Fibroblast of lung (primary cell): ENCODE measurements at regions not wholly inside any gene's neighbourhood (a gene's known extent, or its start where the extent isn't known, plus 50 kb on each side); places are given as distances from the start of the nearest gene placed in this dataset.

Experiments used
- DNase-seq, 2 donors: peaks; one replicate each; pipeline versions ENCODE4 v3.0.0 to v3.0.0-alpha.2; 2010; ENCODE audit warnings: low read depth in 2 of 2
- H2AFZ ChIP-seq: 2 replicates; pipeline ENCODE4 v1.5.1; 2012; ENCODE audit warnings: low read length, control low read depth, inconsistent platforms
- H3K27ac ChIP-seq: 2 replicates; pipeline ENCODE4 v1.5.1; 2011; ENCODE audit warnings: low read length, control low read depth; ENCODE audit not compliant: insufficient read depth
- H3K27me3 ChIP-seq: 2 replicates; pipeline ENCODE4 v1.5.1; 2011; ENCODE audit warnings: mild to moderate bottlenecking, low read length; ENCODE audit not compliant: control insufficient read depth, insufficient read depth
- H3K36me3 ChIP-seq: 2 replicates; pipeline ENCODE4 v1.5.1; 2011; ENCODE audit warnings: low read length; ENCODE audit not compliant: control insufficient read depth, insufficient read depth
- H3K4me1 ChIP-seq: 2 replicates; pipeline ENCODE4 v1.5.1; 2011; ENCODE audit warnings: low read length; ENCODE audit not compliant: control insufficient read depth, insufficient read depth; ENCODE audit errors: extremely low read depth
- H3K4me2 ChIP-seq: 2 replicates; pipeline ENCODE4 v1.5.1; 2011; ENCODE audit warnings: low read length, control low read depth; ENCODE audit not compliant: insufficient read depth; ENCODE audit errors: extremely low read depth
- H3K4me3 ChIP-seq, 4 experiments: fragments of 200-600 bp in 1 of 4; sonication (generic) in 1 of 4; replicated peaks in 1 of 4; 2 replicates each; pipeline ENCODE4 v1.5.1; 2011 to 2016; ENCODE audit warnings: low read length in 4 of 4, low read depth in 3 of 4, mild to moderate bottlenecking in 3 of 4, control low read depth in 2 of 4, inconsistent platforms in 1 of 4, mixed read lengths in 1 of 4; ENCODE audit not compliant: insufficient read depth in 1 of 4; ENCODE audit errors: control extremely low read depth in 1 of 4
- H3K79me2 ChIP-seq: 2 replicates; pipeline ENCODE4 v1.5.1; 2012; ENCODE audit warnings: mild to moderate bottlenecking, low read length, inconsistent platforms; ENCODE audit not compliant: control insufficient read depth, insufficient read depth
- H3K9ac ChIP-seq: 2 replicates; pipeline ENCODE4 v1.5.1; 2011; ENCODE audit warnings: mild to moderate bottlenecking, low read length, control low read depth; ENCODE audit not compliant: insufficient read depth
- H3K9me3 ChIP-seq: 2 replicates; pipeline ENCODE4 v1.5.1; 2012; ENCODE audit warnings: low read depth, low read length; ENCODE audit not compliant: control insufficient read depth, insufficient read depth
- H4K20me1 ChIP-seq: 2 replicates; pipeline ENCODE4 v1.5.1; 2011; ENCODE audit warnings: low read length; ENCODE audit not compliant: control insufficient read depth, insufficient read depth; ENCODE audit errors: extremely low read depth
- EZH2 ChIP-seq: IDR thresholded peaks from 2 replicates; pipeline ENCODE4 v1.5.1; 2012; ENCODE audit warnings: low read length, control low read depth, mild to moderate bottlenecking; ENCODE audit errors: missing control alignments
- TF ChIP-seq, protein P1 (sequence below), 2 donors: IDR thresholded peaks in 1 of 2; conservative IDR thresholded peaks in 1 of 2; 1 replicate in 1 of 2; 2 replicates in 1 of 2; pipeline ENCODE4 v1.5.1; 2011 to 2012; ENCODE audit warnings: low read length in 2 of 2, control low read depth in 1 of 2, inconsistent platforms in 1 of 2, low read depth in 1 of 2, mild to moderate bottlenecking in 1 of 2

DNA sequence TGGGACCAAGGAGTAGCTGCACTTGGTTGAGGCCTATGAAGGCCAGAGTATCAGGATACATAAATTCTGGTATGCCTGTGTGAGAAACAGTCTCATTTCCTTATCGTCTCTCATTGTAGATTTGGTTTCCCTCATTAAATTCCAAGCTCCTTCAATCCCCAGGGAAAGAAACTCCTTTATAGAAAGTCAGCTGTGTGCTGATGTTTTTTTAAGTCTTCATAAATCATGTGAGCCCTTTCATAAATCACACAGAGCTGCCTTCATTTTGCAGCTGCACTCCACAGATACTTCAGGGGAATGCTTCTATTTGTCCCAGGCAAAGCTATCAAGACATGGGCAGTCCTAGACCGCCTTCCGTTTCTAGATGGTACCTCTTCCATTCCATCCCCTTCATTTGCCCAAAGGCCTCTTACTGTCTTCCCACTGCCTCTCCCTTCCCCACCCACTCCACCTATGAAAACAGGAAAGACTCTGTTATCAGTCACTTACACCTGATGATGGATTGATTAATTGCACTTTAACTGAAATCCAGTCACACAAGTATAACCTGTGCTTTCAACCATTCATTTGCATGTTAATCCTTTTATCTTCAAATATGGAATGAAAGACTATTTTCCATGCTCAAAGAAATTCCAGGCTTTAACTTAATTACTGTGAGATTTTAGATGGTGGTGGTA is 290.2 kb downstream of the C7orf25 start:
- Histone ChIP-seq H3K9me3 (no peaks in the 10 kb centered on the region), H3K9ac (no peak overlapping the region), H4K20me1 (no peaks in the 10 kb centered on the region), H3K4me1 (no peaks in the 10 kb centered on the region), H3K27me3 (no peaks in the 10 kb centered on the region), H3K79me2 (no peaks in the 10 kb centered on the region), H3K27ac (no peak overlapping the region), H3K36me3 (no peaks in the 10 kb centered on the region), H3K4me2 (no peak overlapping the region), H2AFZ (no peak overlapping the region), H3K4me3 (no peak overlapping the region)
- no peak for TF ChIP-seq EZH2
- TF ChIP-seq, protein P1, sequence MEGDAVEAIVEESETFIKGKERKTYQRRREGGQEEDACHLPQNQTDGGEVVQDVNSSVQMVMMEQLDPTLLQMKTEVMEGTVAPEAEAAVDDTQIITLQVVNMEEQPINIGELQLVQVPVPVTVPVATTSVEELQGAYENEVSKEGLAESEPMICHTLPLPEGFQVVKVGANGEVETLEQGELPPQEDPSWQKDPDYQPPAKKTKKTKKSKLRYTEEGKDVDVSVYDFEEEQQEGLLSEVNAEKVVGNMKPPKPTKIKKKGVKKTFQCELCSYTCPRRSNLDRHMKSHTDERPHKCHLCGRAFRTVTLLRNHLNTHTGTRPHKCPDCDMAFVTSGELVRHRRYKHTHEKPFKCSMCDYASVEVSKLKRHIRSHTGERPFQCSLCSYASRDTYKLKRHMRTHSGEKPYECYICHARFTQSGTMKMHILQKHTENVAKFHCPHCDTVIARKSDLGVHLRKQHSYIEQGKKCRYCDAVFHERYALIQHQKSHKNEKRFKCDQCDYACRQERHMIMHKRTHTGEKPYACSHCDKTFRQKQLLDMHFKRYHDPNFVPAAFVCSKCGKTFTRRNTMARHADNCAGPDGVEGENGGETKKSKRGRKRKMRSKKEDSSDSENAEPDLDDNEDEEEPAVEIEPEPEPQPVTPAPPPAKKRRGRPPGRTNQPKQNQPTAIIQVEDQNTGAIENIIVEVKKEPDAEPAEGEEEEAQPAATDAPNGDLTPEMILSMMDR (conservative IDR thresholded peaks at IDR 0.05 in 1 of 2, IDR thresholded peaks at IDR 0.05 in 1 of 2; ENCODE audit: low read depth in 1 of 2, low read length in 2 of 2): no peak
- peak in 1 of 2 donors; percentile 5 for DNase-seq

DNA sequence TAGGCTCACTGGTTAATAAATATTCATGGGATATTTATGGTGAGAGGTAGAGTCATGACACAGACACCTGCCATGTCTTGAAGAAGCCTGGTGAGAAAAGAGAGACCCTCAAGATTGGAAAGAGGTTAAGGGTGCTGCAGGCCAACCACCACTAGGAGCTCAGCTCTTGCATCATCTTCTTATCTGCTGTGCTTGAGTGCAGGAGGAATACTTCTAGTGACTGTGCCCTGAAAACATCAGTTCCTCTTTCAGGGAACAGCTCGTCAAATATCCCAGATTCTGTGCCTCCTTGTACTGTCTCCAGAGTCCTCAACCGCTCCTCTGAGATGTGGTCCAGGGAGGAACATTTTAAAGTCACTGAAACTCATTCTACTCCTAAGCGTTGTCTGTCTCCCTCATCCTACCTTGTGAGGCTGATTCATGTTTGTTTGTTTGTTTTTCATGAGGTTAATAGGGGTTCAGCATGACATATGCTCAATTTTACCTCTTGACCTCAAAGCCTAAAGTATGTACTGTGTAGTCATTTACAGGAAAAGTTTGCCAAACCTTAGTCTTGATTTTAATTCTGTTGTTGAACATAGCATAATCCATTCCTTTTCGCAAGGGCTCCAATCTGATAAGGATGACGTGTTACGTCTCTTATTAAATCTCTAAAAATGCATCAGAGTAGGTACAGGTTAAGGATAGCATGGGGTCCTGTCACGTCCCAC is 293.1 kb downstream of the C7orf25 start:
- Histone ChIP-seq H3K4me2 (no peak overlapping the region), H3K9me3 (no peaks in the 10 kb centered on the region), H3K27ac (no peak overlapping the region), H3K4me3 (no peak overlapping the region), H3K79me2 (no peaks in the 10 kb centered on the region), H2AFZ (no peak overlapping the region), H3K4me1 (no peaks in the 10 kb centered on the region), H3K36me3 (no peaks in the 10 kb centered on the region), H4K20me1 (no peaks in the 10 kb centered on the region), H3K9ac (no peak overlapping the region), H3K27me3 (no peaks in the 10 kb centered on the region)
- DNase-seq: no peak
- TF ChIP-seq EZH2: no peak
- TF ChIP-seq, protein P1 (conservative IDR thresholded peaks at IDR 0.05 in 1 of 2, IDR thresholded peaks at IDR 0.05 in 1 of 2; ENCODE audit: low read depth in 1 of 2, low read length in 2 of 2): no peak

DNA sequence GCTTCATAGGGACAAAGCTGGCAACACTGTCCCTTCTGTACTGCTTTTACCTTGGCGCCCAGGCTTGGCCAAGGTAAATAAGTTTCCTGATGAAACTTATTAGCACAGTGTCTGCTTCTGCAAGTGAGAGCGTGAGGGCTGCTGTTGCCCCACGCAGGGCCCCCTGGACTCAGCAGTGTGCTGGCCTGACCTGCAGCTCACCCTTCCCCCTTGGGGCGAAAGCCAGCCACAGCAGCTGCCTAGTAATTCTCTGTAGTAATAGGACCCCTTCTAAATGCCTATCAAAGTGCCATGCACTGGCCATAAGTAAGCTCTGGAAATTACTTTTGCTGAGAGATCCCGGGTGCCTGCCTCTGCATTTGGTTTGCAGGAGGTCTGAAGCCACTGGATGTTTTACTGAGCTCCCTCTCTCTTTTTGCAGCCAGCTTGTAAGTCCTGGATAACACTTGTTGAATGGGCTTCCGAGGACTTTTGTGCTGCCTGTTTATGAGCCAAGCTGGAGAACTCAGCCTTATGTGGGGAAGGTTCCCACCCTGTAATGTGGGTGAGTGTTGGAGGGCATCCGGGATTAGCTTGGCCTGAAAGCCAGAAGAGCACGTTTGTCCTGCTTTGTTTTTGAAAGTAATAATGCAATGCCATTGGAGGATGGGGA is 293.9 kb downstream of the C7orf25 start:
- Histone ChIP-seq H3K9me3 (no peaks in the 10 kb centered on the region), H3K27me3 (no peaks in the 10 kb centered on the region), H3K36me3 (no peaks in the 10 kb centered on the region), H3K27ac (no peak overlapping the region), H3K79me2 (no peaks in the 10 kb centered on the region), H2AFZ (no peak overlapping the region), H3K4me3 (no peak overlapping the region), H3K4me2 (no peak overlapping the region), H3K4me1 (no peaks in the 10 kb centered on the region), H4K20me1 (no peaks in the 10 kb centered on the region), H3K9ac (no peak overlapping the region)
- TF ChIP-seq EZH2: no peak
- TF ChIP-seq, protein P1 (conservative IDR thresholded peaks at IDR 0.05 in 1 of 2, IDR thresholded peaks at IDR 0.05 in 1 of 2; ENCODE audit: low read depth in 1 of 2, low read length in 2 of 2): peak in 1 of 2 donors; percentile 13
- peak in 1 of 2 donors; percentile 22 for DNase-seq
